ENCODE measurements at regions not wholly inside any gene's neighbourhood (a gene's known extent, or its start where the extent isn't known, plus 50 kb on each side); places are given as distances from the start of the nearest gene placed in this dataset.

GRCh38 chr2:181252262-181253148 is 204.7 kb upstream of the ITGA4 start:
- no peak for DNase-seq

- no peak for DNase-seq
Measured at GRCh38 chr2:181253438-181253837, 203.7 kb upstream of the ITGA4 start.

- DNase-seq = no peak
Measured at GRCh38 chr2:181255651-181256050, 201.5 kb upstream of the ITGA4 start.

GRCh38 chr2:181258720-181259119 is 198.5 kb upstream of the ITGA4 start:
- no peak for DNase-seq

GRCh38 chr2:181262782-181263181 is 194.4 kb upstream of the ITGA4 start:
- no peak for DNase-seq

GRCh38 chr2:181264001-181264400 is 193.2 kb upstream of the ITGA4 start:
- DNase-seq = no peak

GRCh38 chr2:181264441-181264840 is 192.7 kb upstream of the ITGA4 start:
- no peak for DNase-seq

- no peak for DNase-seq
Measured at GRCh38 chr2:181266614-181267013, 190.6 kb upstream of the ITGA4 start.

- DNase-seq = no peak
Measured at GRCh38 chr2:181268174-181268867, 188.9 kb upstream of the ITGA4 start.

GRCh38 chr2:181273986-181274385 is 183.2 kb upstream of the ITGA4 start:
- DNase-seq = no peak

- DNase-seq = no peak
Measured at GRCh38 chr2:181275643-181276070, 181.5 kb upstream of the ITGA4 start.

GRCh38 chr2:181281206-181281832 is 175.9 kb upstream of the ITGA4 start:
- no peak for DNase-seq

GRCh38 chr2:181285116-181285515 is 172.1 kb upstream of the ITGA4 start:
- no peak for DNase-seq

- no peak for DNase-seq
Measured at GRCh38 chr2:181289698-181290097, 167.5 kb upstream of the ITGA4 start.

- no peak for DNase-seq
Measured at GRCh38 chr2:181290182-181290581, 167.0 kb upstream of the ITGA4 start.

GRCh38 chr2:181294979-181295378 is 162.2 kb upstream of the ITGA4 start:
- no peak for DNase-seq

- DNase-seq = no peak
Measured at GRCh38 chr2:181300600-181301291, 156.4 kb upstream of the ITGA4 start.

- DNase-seq = no peak
Measured at GRCh38 chr2:181304011-181304844, 153.0 kb upstream of the ITGA4 start.

GRCh38 chr2:181305301-181306123 is 151.7 kb upstream of the ITGA4 start:
- DNase-seq = no peak

- DNase-seq = no peak
Measured at GRCh38 chr2:181306785-181307184, 150.4 kb upstream of the ITGA4 start.
